ENCODE measurements at regions not wholly inside any gene's neighbourhood (a gene's known extent, or its start where the extent isn't known, plus 50 kb on each side); places are given as distances from the start of the nearest gene placed in this dataset.

GRCh38 chr12:74656251-74656650 is 118.6 kb downstream of the ATXN7L3B start:
- H3K27ac ChIP-seq (ENCODE audit: low read depth in 2 of 2, low read length in 2 of 2): no peak overlapping the region
- no peak for DNase-seq
- intact Hi-C loops (cut with DNase I): no loop called here
- H3K9me3 ChIP-seq (ENCODE audit: control insufficient read depth in 2 of 3, insufficient read depth in 1 of 3, low read length in 3 of 3): no peaks in the 10 kb centered on the region
- H3K9ac ChIP-seq (ENCODE audit: low read length in 3 of 3): no peak overlapping the region
- TF ChIP-seq, protein P1, sequence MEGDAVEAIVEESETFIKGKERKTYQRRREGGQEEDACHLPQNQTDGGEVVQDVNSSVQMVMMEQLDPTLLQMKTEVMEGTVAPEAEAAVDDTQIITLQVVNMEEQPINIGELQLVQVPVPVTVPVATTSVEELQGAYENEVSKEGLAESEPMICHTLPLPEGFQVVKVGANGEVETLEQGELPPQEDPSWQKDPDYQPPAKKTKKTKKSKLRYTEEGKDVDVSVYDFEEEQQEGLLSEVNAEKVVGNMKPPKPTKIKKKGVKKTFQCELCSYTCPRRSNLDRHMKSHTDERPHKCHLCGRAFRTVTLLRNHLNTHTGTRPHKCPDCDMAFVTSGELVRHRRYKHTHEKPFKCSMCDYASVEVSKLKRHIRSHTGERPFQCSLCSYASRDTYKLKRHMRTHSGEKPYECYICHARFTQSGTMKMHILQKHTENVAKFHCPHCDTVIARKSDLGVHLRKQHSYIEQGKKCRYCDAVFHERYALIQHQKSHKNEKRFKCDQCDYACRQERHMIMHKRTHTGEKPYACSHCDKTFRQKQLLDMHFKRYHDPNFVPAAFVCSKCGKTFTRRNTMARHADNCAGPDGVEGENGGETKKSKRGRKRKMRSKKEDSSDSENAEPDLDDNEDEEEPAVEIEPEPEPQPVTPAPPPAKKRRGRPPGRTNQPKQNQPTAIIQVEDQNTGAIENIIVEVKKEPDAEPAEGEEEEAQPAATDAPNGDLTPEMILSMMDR (IDR thresholded peaks at IDR 0.05; ENCODE audit: borderline replicate concordance, extremely low read depth, insufficient read depth): no peak
- H3K36me3 ChIP-seq (ENCODE audit: control insufficient read depth in 2 of 3, insufficient read depth in 3 of 3, low read length in 3 of 3): no peaks in the 10 kb centered on the region
- no peak overlapping the region for H3K4me3 ChIP-seq (ENCODE audit: low read length in 3 of 3)
- FAIRE-seq: no peak
- H3K4me1 ChIP-seq (ENCODE audit: control insufficient read depth in 2 of 3, insufficient read depth in 2 of 3, low read depth in 1 of 3, low read length in 3 of 3): no peaks in the 10 kb centered on the region
- H3K27me3 ChIP-seq (ENCODE audit: control insufficient read depth, insufficient read depth, low read length): no peaks in the 10 kb centered on the region

DNA sequence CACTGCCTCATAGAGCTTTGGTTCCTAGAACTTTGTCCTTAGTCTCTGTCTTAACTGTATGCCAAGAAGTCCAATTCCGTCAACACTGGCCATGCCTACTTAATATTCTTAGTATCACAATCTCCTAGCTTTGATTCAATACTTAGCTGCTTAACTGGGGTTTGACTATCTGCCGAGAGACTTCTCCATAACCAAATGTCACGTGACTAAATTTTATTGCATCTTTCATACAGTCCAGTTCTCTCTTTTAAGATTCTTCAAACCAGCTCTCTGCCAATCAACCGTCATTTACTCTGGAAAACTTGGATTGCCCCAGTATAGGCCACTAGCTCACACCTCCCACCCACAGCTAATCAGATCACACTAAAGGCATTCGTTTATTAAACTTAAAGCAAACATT is 122.8 kb downstream of the ATXN7L3B start:
- intact Hi-C loops (cut with DNase I): no loop called here
- DNase-seq: no peak
- Histone ChIP-seq H3K9ac (ENCODE audit: low read length in 3 of 3) (no peak overlapping the region), H3K27ac (ENCODE audit: low read depth in 2 of 2, low read length in 2 of 2) (no peak overlapping the region), H3K4me3 (ENCODE audit: low read length in 3 of 3) (no peak overlapping the region), H3K27me3 (ENCODE audit: control insufficient read depth, insufficient read depth, low read length) (no peaks in the 10 kb centered on the region), H3K4me1 (ENCODE audit: control insufficient read depth in 2 of 3, insufficient read depth in 2 of 3, low read depth in 1 of 3, low read length in 3 of 3) (no peaks in the 10 kb centered on the region), H3K9me3 (ENCODE audit: control insufficient read depth in 2 of 3, insufficient read depth in 1 of 3, low read length in 3 of 3) (no peaks in the 10 kb centered on the region), H3K36me3 (ENCODE audit: control insufficient read depth in 2 of 3, insufficient read depth in 3 of 3, low read length in 3 of 3) (no peaks in the 10 kb centered on the region)
- TF ChIP-seq, protein P1 (IDR thresholded peaks at IDR 0.05; ENCODE audit: borderline replicate concordance, extremely low read depth, insufficient read depth): no peak
- FAIRE-seq: no peak

DNA sequence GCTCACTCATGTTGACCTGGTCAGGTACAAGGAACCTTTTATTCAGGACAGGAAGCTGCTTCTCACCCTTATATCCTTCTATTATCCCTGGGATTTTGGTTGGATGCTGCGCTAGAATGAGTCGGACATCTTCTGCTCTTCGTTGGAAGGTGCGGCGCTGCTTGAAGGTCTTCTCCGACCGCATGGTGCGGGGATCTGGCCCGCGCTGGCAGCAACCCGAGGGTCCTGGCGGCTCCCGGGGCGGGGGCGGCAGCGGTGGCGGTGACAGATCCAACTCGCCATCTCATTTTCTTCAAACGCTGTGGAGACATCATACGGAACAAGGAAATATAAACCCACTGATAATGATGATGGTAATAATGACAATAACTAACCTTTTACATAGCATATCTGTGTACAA is 126.3 kb downstream of the ATXN7L3B start:
- Histone ChIP-seq H3K27me3 (ENCODE audit: control insufficient read depth, insufficient read depth, low read length) (no peaks in the 10 kb centered on the region), H3K4me3 (ENCODE audit: low read length in 3 of 3) (no peak overlapping the region), H3K36me3 (ENCODE audit: control insufficient read depth in 2 of 3, insufficient read depth in 3 of 3, low read length in 3 of 3) (no peaks in the 10 kb centered on the region), H3K9me3 (ENCODE audit: control insufficient read depth in 2 of 3, insufficient read depth in 1 of 3, low read length in 3 of 3) (no peaks in the 10 kb centered on the region), H3K4me1 (ENCODE audit: control insufficient read depth in 2 of 3, insufficient read depth in 2 of 3, low read depth in 1 of 3, low read length in 3 of 3) (no peaks in the 10 kb centered on the region), H3K9ac (ENCODE audit: low read length in 3 of 3) (no peak overlapping the region), H3K27ac (ENCODE audit: low read depth in 2 of 2, low read length in 2 of 2) (no peak overlapping the region)
- intact Hi-C loops (cut with DNase I): no loop called here
- DNase-seq (peak in 1 of 5 donors; percentile 52), FAIRE-seq (no peak)
- TF ChIP-seq, protein P1 (IDR thresholded peaks at IDR 0.05; ENCODE audit: borderline replicate concordance, extremely low read depth, insufficient read depth): no peak

- H3K4me1 ChIP-seq (ENCODE audit: control insufficient read depth in 2 of 3, insufficient read depth in 2 of 3, low read depth in 1 of 3, low read length in 3 of 3): no peaks in the 10 kb centered on the region
- H3K27me3 ChIP-seq (ENCODE audit: control insufficient read depth, insufficient read depth, low read length): no peaks in the 10 kb centered on the region
- no peaks in the 10 kb centered on the region for H3K9me3 ChIP-seq (ENCODE audit: control insufficient read depth in 2 of 3, insufficient read depth in 1 of 3, low read length in 3 of 3)
- intact Hi-C loops (cut with DNase I): no loop called here
- H3K9ac ChIP-seq (ENCODE audit: low read length in 3 of 3): no peak overlapping the region
- no peak for DNase-seq
- H3K27ac ChIP-seq (ENCODE audit: low read depth in 2 of 2, low read length in 2 of 2): no peak overlapping the region
- FAIRE-seq: no peak
- H3K4me3 ChIP-seq (ENCODE audit: low read length in 3 of 3): no peak overlapping the region
- H3K36me3 ChIP-seq (ENCODE audit: control insufficient read depth in 2 of 3, insufficient read depth in 3 of 3, low read length in 3 of 3): no peaks in the 10 kb centered on the region
- TF ChIP-seq, protein P1 (IDR thresholded peaks at IDR 0.05; ENCODE audit: borderline replicate concordance, extremely low read depth, insufficient read depth): no peak
These were observed 128.1 kb downstream of the ATXN7L3B start for GRCh38 chr12:74665690-74666089.
